ENCODE measurements at regions not wholly inside any gene's neighbourhood (a gene's known extent, or its start where the extent isn't known, plus 50 kb on each side); places are given as distances from the start of the nearest gene placed in this dataset.

- H3K4me3 ChIP-seq (replicated peaks; ENCODE audit: insufficient read depth, low read length) = no peak overlapping the region
- TF ChIP-seq REST (IDR thresholded peaks at IDR 0.05; ENCODE audit: insufficient replicate concordance, low read depth) (no peak), GABPA (IDR thresholded peaks at IDR 0.05; ENCODE audit: low read depth) (no peak), POLR2AphosphoS5 (IDR thresholded peaks at IDR 0.05; ENCODE audit: low read depth) (no peak), CTCF (IDR thresholded peaks at IDR 0.05; ENCODE audit: insufficient read depth, low read length) (peak; percentile 26)
- DNase-seq (ENCODE audit: low read depth in 1 of 2, low spot score in 1 of 2) = no peak
- no peaks in the 10 kb centered on the region for H3K27me3 ChIP-seq (ENCODE audit: insufficient read depth, poor library complexity, severe bottlenecking)
- no peak overlapping the region for H3K27ac ChIP-seq (replicated peaks)
Measured at GRCh38 chr3:82012775-82013174, 251.3 kb upstream of the GBE1 start.

- Histone ChIP-seq H3K27ac (replicated peaks) (no peak overlapping the region), H3K27me3 (ENCODE audit: insufficient read depth, poor library complexity, severe bottlenecking) (no peaks in the 10 kb centered on the region), H3K4me3 (replicated peaks; ENCODE audit: insufficient read depth, low read length) (no peak overlapping the region)
- DNase-seq (ENCODE audit: low read depth in 1 of 2, low spot score in 1 of 2) = no peak
- TF ChIP-seq SPI1 (IDR thresholded peaks at IDR 0.05; ENCODE audit: borderline replicate concordance, low read depth) (no peak), GABPA (IDR thresholded peaks at IDR 0.05; ENCODE audit: low read depth) (no peak), CTCF (IDR thresholded peaks at IDR 0.05; ENCODE audit: insufficient read depth, low read length) (no peak), POLR2AphosphoS5 (IDR thresholded peaks at IDR 0.05; ENCODE audit: low read depth) (no peak)
Measured at GRCh38 chr3:82011336-82011735, 249.9 kb upstream of the GBE1 start.

- TF ChIP-seq REST (IDR thresholded peaks at IDR 0.05; ENCODE audit: insufficient replicate concordance, low read depth) (no peak), POLR2AphosphoS5 (IDR thresholded peaks at IDR 0.05; ENCODE audit: low read depth) (no peak)
- Histone ChIP-seq H3K27me3 (ENCODE audit: insufficient read depth, poor library complexity, severe bottlenecking) (no peaks in the 10 kb centered on the region), H3K27ac (replicated peaks) (no peak overlapping the region), H3K4me3 (replicated peaks; ENCODE audit: insufficient read depth, low read length) (no peak overlapping the region)
- DNase-seq (ENCODE audit: low read depth in 1 of 2, low spot score in 1 of 2) = no peak
Measured at GRCh38 chr3:82005266-82005665, 243.8 kb upstream of the GBE1 start.

GRCh38 chr3:82004266-82004665 lies 242.8 kb upstream of the GBE1 start:
- no peak overlapping the region for H3K27ac ChIP-seq (replicated peaks)
- no peaks in the 10 kb centered on the region for H3K27me3 ChIP-seq (ENCODE audit: insufficient read depth, poor library complexity, severe bottlenecking)
- TF ChIP-seq REST (IDR thresholded peaks at IDR 0.05; ENCODE audit: insufficient replicate concordance, low read depth) (no peak), CTCF (IDR thresholded peaks at IDR 0.05; ENCODE audit: insufficient read depth, low read length) (no peak), POLR2AphosphoS5 (IDR thresholded peaks at IDR 0.05; ENCODE audit: low read depth) (no peak), GABPA (IDR thresholded peaks at IDR 0.05; ENCODE audit: low read depth) (no peak), SPI1 (IDR thresholded peaks at IDR 0.05; ENCODE audit: borderline replicate concordance, low read depth) (no peak)
- DNase-seq (ENCODE audit: low read depth in 1 of 2, low spot score in 1 of 2) = no peak
- H3K4me3 ChIP-seq (replicated peaks; ENCODE audit: insufficient read depth, low read length) = no peak overlapping the region

All from HL-60 (cell line).